NB4 (cell line): ENCODE measurements at regions not wholly inside any gene's neighbourhood (a gene's known extent, or its start where the extent isn't known, plus 50 kb on each side); places are given as distances from the start of the nearest gene placed in this dataset.
"Not testable (repeated sequence)": the region's sequence is repeated elsewhere in the genome, so short reads cannot be mapped to it uniquely, and the experiment has no call there.

Experiments
- DNase-seq: peaks from one replicate; pipeline ENCODE4 v3.0.0; 2010; ENCODE audit warnings: low read depth
- H3K4me3 ChIP-seq: one replicate; pipeline ENCODE4 v1.5.1; 2011; ENCODE audit warnings: mild to moderate bottlenecking, low read depth, low read length, moderate library complexity
- CTCF ChIP-seq: IDR thresholded peaks from one replicate; pipeline ENCODE4 v1.5.1; 2012; ENCODE audit warnings: low read depth, low read length
- MAX ChIP-seq: IDR thresholded peaks from 2 replicates; pipeline ENCODE4 v1.6.1; 2011; ENCODE audit warnings: low read depth, low read length
- MYC ChIP-seq: IDR thresholded peaks from 2 replicates; pipeline ENCODE4 v1.6.1; 2011; ENCODE audit warnings: low read depth, low read length
- POLR2A ChIP-seq: IDR thresholded peaks from 2 replicates; pipeline ENCODE4 v1.6.1; 2011; ENCODE audit warnings: mild to moderate bottlenecking; ENCODE audit not compliant: insufficient read length; ENCODE audit errors: extremely low read depth

GRCh38 chr9:82895822-82896110, 167.2 kb downstream of the RASEF start:
- no peak for DNase-seq
- H3K4me3 ChIP-seq: no peak overlapping the region
- no peak for TF ChIP-seq MYC

- no peak for DNase-seq
- no peak overlapping the region for H3K4me3 ChIP-seq
- no peak for TF ChIP-seq MYC
- peak; percentile 8 for TF ChIP-seq CTCF
Measured at GRCh38 chr9:82903503-82903902, 159.4 kb downstream of the RASEF start.

- TF ChIP-seq POLR2A (no peak), MYC (no peak), MAX (no peak), CTCF (no peak)
- no peak for DNase-seq
- no peak overlapping the region for H3K4me3 ChIP-seq
Measured at GRCh38 chr9:82911996-82912395, 150.9 kb downstream of the RASEF start.

- TF ChIP-seq POLR2A: no peak
- no peak for TF ChIP-seq CTCF
- no peak for TF ChIP-seq MAX
- no peak for TF ChIP-seq MYC
- H3K4me3 ChIP-seq: no peak overlapping the region
- DNase-seq: no peak
Measured at GRCh38 chr9:82912645-82913044, 150.3 kb downstream of the RASEF start.

GRCh38 chr9:82916238-82916637, 146.7 kb downstream of the RASEF start:
- not testable (repeated sequence) for H3K4me3 ChIP-seq, DNase-seq

GRCh38 chr9:82920154-82920553, 142.8 kb downstream of the RASEF start:
- TF ChIP-seq CTCF (no peak), MYC (no peak), MAX (no peak), POLR2A (no peak)
- no peak for DNase-seq
- H3K4me3 ChIP-seq: no peak overlapping the region

GRCh38 chr9:82922686-82923085, 140.3 kb downstream of the RASEF start:
- TF ChIP-seq MYC (no peak), CTCF (no peak), MAX (no peak), POLR2A (no peak)

More at GRCh38 chr9:82922686-82923085, 140.3 kb downstream of the RASEF start:
- H3K4me3 ChIP-seq: no peak overlapping the region
- no peak for DNase-seq
